Stimulated activated CD8-positive, alpha-beta memory T cell treated with anti-CD3 and anti-CD28 coated beads, Interleukin-7, amount 100 ng/mL, for 4 hours (primary cell): ENCODE measurements at regions not wholly inside any gene's neighbourhood (a gene's known extent, or its start where the extent isn't known, plus 50 kb on each side); places are given as distances from the start of the nearest gene placed in this dataset.
"Not testable (repeated sequence)": the region's sequence is repeated elsewhere in the genome, so short reads cannot be mapped to it uniquely, and the experiment has no call there.

Experiments
- DNase-seq, 2 donors: peaks; one replicate each; pipeline ENCODE4 v3.0.0-alpha.2; 2020; ENCODE audit warnings: low read depth in 2 of 2

- no peak for DNase-seq
Observed at GRCh38 chr20:19114410-19114809, 98.0 kb upstream of the SLC24A3 start.

- no peak for DNase-seq
Observed at GRCh38 chr20:19115581-19115980, 96.9 kb upstream of the SLC24A3 start.

- no peak for DNase-seq
Observed at GRCh38 chr20:19120011-19120410, 92.4 kb upstream of the SLC24A3 start.

GRCh38 chr20:19120569-19120968, 91.9 kb upstream of the SLC24A3 start:
- no peak for DNase-seq

GRCh38 chr20:19121463-19121862, 91.0 kb upstream of the SLC24A3 start:
- no peak for DNase-seq

GRCh38 chr20:19121916-19122315, 90.5 kb upstream of the SLC24A3 start:
- no peak for DNase-seq

GRCh38 chr20:19122395-19122794, 90.0 kb upstream of the SLC24A3 start:
- no peak for DNase-seq

GRCh38 chr20:19125508-19125907, 86.9 kb upstream of the SLC24A3 start:
- DNase-seq, result no peak

- no peak for DNase-seq
Observed at GRCh38 chr20:19129306-19129705, 83.1 kb upstream of the SLC24A3 start.

- no peak for DNase-seq
Observed at GRCh38 chr20:19129976-19130612, 82.3 kb upstream of the SLC24A3 start.

GRCh38 chr20:19130613-19130984, 81.8 kb upstream of the SLC24A3 start:
- DNase-seq, result no peak

- DNase-seq, result no peak
Observed at GRCh38 chr20:19137641-19138040, 74.8 kb upstream of the SLC24A3 start.

GRCh38 chr20:19138758-19139157, 73.7 kb upstream of the SLC24A3 start:
- DNase-seq, result no peak

GRCh38 chr20:19139584-19139983, 72.9 kb upstream of the SLC24A3 start:
- not testable (repeated sequence) for DNase-seq

GRCh38 chr20:19141998-19142397, 70.4 kb upstream of the SLC24A3 start:
- DNase-seq, result no peak

GRCh38 chr20:19143890-19144289, 68.6 kb upstream of the SLC24A3 start:
- no peak for DNase-seq

- DNase-seq, result no peak
Observed at GRCh38 chr20:19161336-19161735, 51.1 kb upstream of the SLC24A3 start.
